ENCODE measurements at regions not wholly inside any gene's neighbourhood (a gene's known extent, or its start where the extent isn't known, plus 50 kb on each side); places are given as distances from the start of the nearest gene placed in this dataset.

GRCh38 chr21:45592208-45592619, 50.0 kb upstream of the SLC19A1 start:
- DNase-seq = peak; percentile 85

- DNase-seq = no peak
Observed at GRCh38 chr21:45592626-45593134, 50.4 kb upstream of the SLC19A1 start.

- no peak for DNase-seq
Observed at GRCh38 chr21:45593162-45594022, 50.1 kb upstream of the PCBP3 start.

Data from RPMI8226 (cell line).